ENCODE measurements at regions not wholly inside any gene's neighbourhood (a gene's known extent, or its start where the extent isn't known, plus 50 kb on each side); places are given as distances from the start of the nearest gene placed in this dataset.
"Not testable (repeated sequence)": the region's sequence is repeated elsewhere in the genome, so short reads cannot be mapped to it uniquely, and the experiment has no call there.

- in situ Hi-C loops (cut with MboI; ENCODE audit: low pct_unique_long_range_greater_than_20kb in 2 of 9, low sequenced_read_pairs in 9 of 9, unreplicated experiment in 9 of 9); H3K27ac ChIP-seq; H3K4me1 ChIP-seq (replicated peaks in 1 of 2); H3K4me3 ChIP-seq: not testable (repeated sequence)
- WGBS, 10 experiments = no CpG with 5 or more reads among the region's 1 CpG
- peak in 1 of 8 experiments; percentile 44 for ATAC-seq (replicated peaks in 6 of 8)
These were observed 77.6 kb upstream of the OR4M2 start for GRCh38 chr15:22002711-22003110.

GRCh38 chr15:21989117-21989516, 91.2 kb upstream of the OR4M2 start:
- ATAC-seq (replicated peaks in 6 of 8); H3K4me3 ChIP-seq; H3K27ac ChIP-seq; H3K4me1 ChIP-seq (replicated peaks in 1 of 2); in situ Hi-C loops (cut with MboI; ENCODE audit: low pct_unique_long_range_greater_than_20kb in 2 of 9, low sequenced_read_pairs in 9 of 9, unreplicated experiment in 9 of 9): not testable (repeated sequence)
- WGBS, 10 experiments = no CpG with 5 or more reads among the region's 1 CpG

- ATAC-seq (replicated peaks in 6 of 8); in situ Hi-C loops (cut with MboI; ENCODE audit: low pct_unique_long_range_greater_than_20kb in 2 of 9, low sequenced_read_pairs in 9 of 9, unreplicated experiment in 9 of 9): not testable (repeated sequence)
- no CpG with 5 or more reads among the region's 3 CpGs for WGBS, 10 experiments
These were observed 96.5 kb upstream of the OR4M2 start for GRCh38 chr15:21983820-21984219.

DNA sequence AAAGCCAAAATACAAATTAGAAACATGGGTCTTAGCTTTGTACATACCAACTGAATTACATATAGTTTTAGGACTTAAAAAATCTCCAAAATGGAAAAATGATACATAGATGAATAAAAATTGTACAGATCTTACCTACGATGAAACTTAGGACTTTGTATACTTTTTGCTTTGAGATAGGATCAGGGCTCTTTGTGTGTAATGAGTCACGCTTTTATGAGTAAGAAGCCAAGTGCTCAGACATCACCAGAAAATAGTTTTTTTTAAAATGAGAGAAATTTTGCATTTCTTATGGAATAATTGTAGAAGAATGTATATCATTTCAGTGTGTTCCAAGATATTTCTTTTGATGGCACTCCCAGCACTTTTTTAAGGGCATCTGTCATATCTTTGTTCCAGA, 100.4 kb upstream of the OR4M2 start:
- in situ Hi-C loops (cut with MboI; ENCODE audit: low pct_unique_long_range_greater_than_20kb in 2 of 9, low sequenced_read_pairs in 9 of 9, unreplicated experiment in 9 of 9); H3K27ac ChIP-seq; ATAC-seq (replicated peaks in 6 of 8); H3K4me3 ChIP-seq; H3K4me1 ChIP-seq (replicated peaks in 1 of 2): not testable (repeated sequence)
- no CpG with 5 or more reads among the region's 2 CpGs for WGBS, 10 experiments

More at GRCh38 chr15:21983820-21984219, 96.5 kb upstream of the OR4M2 start:
- not testable (repeated sequence) for H3K27ac ChIP-seq; H3K4me1 ChIP-seq (replicated peaks in 1 of 2); H3K4me3 ChIP-seq

DNA sequence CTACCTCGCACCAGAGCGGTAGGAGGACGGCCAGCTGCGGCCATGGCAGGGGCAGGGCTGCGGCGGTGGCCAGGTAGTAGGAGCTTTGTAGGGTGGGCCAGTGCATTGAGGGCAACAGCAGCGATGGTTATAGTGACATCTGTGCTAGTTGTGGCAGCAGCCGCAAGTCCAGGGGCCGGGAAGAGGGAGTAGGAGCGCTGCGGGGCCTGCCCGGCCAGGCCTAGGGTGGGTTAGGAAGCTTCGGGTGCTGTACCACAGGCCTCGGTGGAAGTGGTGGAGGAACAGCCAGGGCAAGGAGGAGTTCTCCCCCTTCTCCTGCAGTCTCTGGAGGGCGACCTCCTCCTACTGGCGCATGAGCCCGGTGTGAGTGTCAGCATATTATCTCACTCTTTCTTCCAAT, 76.2 kb upstream of the POTEB start:
- in situ Hi-C loops (cut with MboI; ENCODE audit: low pct_unique_long_range_greater_than_20kb in 2 of 9, low sequenced_read_pairs in 9 of 9, unreplicated experiment in 9 of 9); ATAC-seq (replicated peaks in 6 of 8): not testable (repeated sequence)

DNA sequence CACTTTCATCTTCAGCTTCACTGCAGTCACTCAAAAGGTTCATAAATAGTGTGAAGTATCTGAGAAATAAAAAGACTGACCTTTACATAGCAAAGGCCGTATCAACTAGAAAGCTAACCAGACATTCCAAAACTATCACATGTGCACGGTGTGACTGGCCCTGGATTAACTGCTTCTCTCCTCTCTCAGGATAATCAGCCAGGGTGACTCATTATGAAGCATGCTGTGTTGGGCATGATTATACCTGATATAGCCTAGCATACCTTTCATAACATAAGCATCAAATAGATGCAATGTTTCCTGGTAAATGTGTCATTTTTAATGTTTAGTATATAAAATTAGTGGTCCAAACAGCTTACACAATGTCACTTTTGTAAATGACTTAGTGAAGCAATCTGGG, 62.8 kb upstream of the POTEB start:
- ATAC-seq (replicated peaks in 6 of 8); H3K27ac ChIP-seq; H3K4me3 ChIP-seq; in situ Hi-C loops (cut with MboI; ENCODE audit: low pct_unique_long_range_greater_than_20kb in 2 of 9, low sequenced_read_pairs in 9 of 9, unreplicated experiment in 9 of 9); H3K4me1 ChIP-seq (replicated peaks in 1 of 2): not testable (repeated sequence)
- WGBS, 10 experiments = no CpG with 5 or more reads among the region's 2 CpGs

More for the DNA sequence above, 76.2 kb upstream of the POTEB start:
- no CpG with 5 or more reads among the region's 17 CpGs for WGBS, 10 experiments
- H3K4me1 ChIP-seq (replicated peaks in 1 of 2); H3K27ac ChIP-seq; H3K4me3 ChIP-seq: not testable (repeated sequence)
